ENCODE measurements at regions not wholly inside any gene's neighbourhood (a gene's known extent, or its start where the extent isn't known, plus 50 kb on each side); places are given as distances from the start of the nearest gene placed in this dataset.

GRCh38 chr2:123651151-123651550 is 373.9 kb upstream of the CNTNAP5 start (continued):
- no peak for TF ChIP-seq PRDM15 (CRISPR knock-in tag; IDR thresholded peaks at IDR 0.05)
- TF ChIP-seq MYC (IDR thresholded peaks at IDR 0.05; ENCODE audit: insufficient read depth, insufficient read length, insufficient replicate concordance, low read length, severe bottlenecking) = no peak
- TF ChIP-seq IKZF2 (IDR thresholded peaks at IDR 0.05) = no peak
- no peak for TF ChIP-seq IKZF1 (conservative IDR thresholded peaks at IDR 0.05)
- no peak for TF ChIP-seq NR2F1 (conservative IDR thresholded peaks at IDR 0.05)

GRCh38 chr2:123652320-123652719 is 372.8 kb upstream of the CNTNAP5 start:
- ChIA-PET CTCF (interaction anchor here (1.1 kb wide), 1 partner anchor 10 kb away, joined by 4 read pairs; no protein-coding TSS in a partner anchor), SMC1A (ENCODE audit: uncharacterized antibody, unreplicated experiment) (no interaction called here), RAD21 (ENCODE audit: unreplicated experiment) (no interaction called here), POLR2A (no interaction called here)
- Histone ChIP-seq H3K27ac (ENCODE audit: control insufficient read depth, insufficient read depth) (no peak overlapping the region), H3K36me3 (ENCODE audit: control insufficient read depth in 2 of 2, insufficient read depth in 2 of 2, low read length in 1 of 2) (no peaks in the 10 kb centered on the region), H3K79me2 (ENCODE audit: control insufficient read depth, insufficient read depth, low read length) (no peaks in the 10 kb centered on the region), H4K20me1 (ENCODE audit: control insufficient read depth, insufficient read depth) (no peaks in the 10 kb centered on the region), H3K9ac (ENCODE audit: control insufficient read depth, insufficient read depth, low read length) (no peak overlapping the region), H3K4me3 (no peak overlapping the region), H3K9me3 (replicated peaks; ENCODE audit: control insufficient read depth, insufficient read depth, low read length) (no peaks in the 10 kb centered on the region), H3K4me1 (ENCODE audit: control insufficient read depth, insufficient read depth, low read length) (no peaks in the 10 kb centered on the region), H3K4me2 (ENCODE audit: control insufficient read depth, insufficient read depth) (no peak overlapping the region), H3K27me3 (replicated peaks in 1 of 2; ENCODE audit: control insufficient read depth in 2 of 2, insufficient read depth in 2 of 2, low read length in 1 of 2) (no peaks in the 10 kb centered on the region), H2AFZ (ENCODE audit: control insufficient read depth, low read depth, low read length) (no peak overlapping the region)
- WGBS (ENCODE audit: insufficient coverage, insufficient replicate concordance, low lambda C conversion rate, missing lambda C conversion rate) = 0% methylated on average over 1 of the region's 1 CpG
- no TSS peak for BruUV-seq (replicated peaks)
- no peak for ATAC-seq
- no peak for DNase-seq (ENCODE audit: low read depth, low spot score)
- intact Hi-C loops (cut with micrococcal nuclease; ENCODE audit: unreplicated experiment) = no loop called here
- no peak for FAIRE-seq
- in situ Hi-C loops (cut with MboI) = no loop called here
- TF ChIP-seq, protein P1, sequence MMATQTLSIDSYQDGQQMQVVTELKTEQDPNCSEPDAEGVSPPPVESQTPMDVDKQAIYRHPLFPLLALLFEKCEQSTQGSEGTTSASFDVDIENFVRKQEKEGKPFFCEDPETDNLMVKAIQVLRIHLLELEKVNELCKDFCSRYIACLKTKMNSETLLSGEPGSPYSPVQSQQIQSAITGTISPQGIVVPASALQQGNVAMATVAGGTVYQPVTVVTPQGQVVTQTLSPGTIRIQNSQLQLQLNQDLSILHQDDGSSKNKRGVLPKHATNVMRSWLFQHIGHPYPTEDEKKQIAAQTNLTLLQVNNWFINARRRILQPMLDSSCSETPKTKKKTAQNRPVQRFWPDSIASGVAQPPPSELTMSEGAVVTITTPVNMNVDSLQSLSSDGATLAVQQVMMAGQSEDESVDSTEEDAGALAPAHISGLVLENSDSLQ (IDR thresholded peaks at IDR 0.05) = no peak
- TF ChIP-seq JUND (IDR thresholded peaks at IDR 0.05; ENCODE audit: low read depth, low read length) = no peak
- TF ChIP-seq NFIC (IDR thresholded peaks at IDR 0.05; ENCODE audit: low read depth, low read length) = no peak
- no peak for TF ChIP-seq MYC (IDR thresholded peaks at IDR 0.05; ENCODE audit: insufficient read depth, insufficient read length, insufficient replicate concordance, low read length, severe bottlenecking)
- no peak for TF ChIP-seq USF2 (IDR thresholded peaks at IDR 0.05; ENCODE audit: borderline replicate concordance, low read depth, low read length)
- no peak for TF ChIP-seq BCLAF1 (IDR thresholded peaks at IDR 0.05)
- TF ChIP-seq FOXM1 (IDR thresholded peaks at IDR 0.05; ENCODE audit: low read depth, low read length) = no peak
- no peak for TF ChIP-seq BHLHE40 (IDR thresholded peaks at IDR 0.05; ENCODE audit: borderline replicate concordance in 1 of 2, low read depth in 2 of 2, low read length in 1 of 2)
- TF ChIP-seq USF1 (IDR thresholded peaks at IDR 0.05; ENCODE audit: borderline replicate concordance, extremely low read length, insufficient read depth, low read depth, low read length) = no peak
